H1 (cell line): ENCODE measurements at regions not wholly inside any gene's neighbourhood (a gene's known extent, or its start where the extent isn't known, plus 50 kb on each side); places are given as distances from the start of the nearest gene placed in this dataset.

ENCODE experiments used
- CTCF ChIA-PET: fragments of 300-600 bp; sonication (Branson Sonifier 250); formaldehyde crosslinking; loops from one replicate; lab custom pipeline; 2021; ENCODE audit not compliant: partially characterized antibody; lab: Charles Lee
- POLR2A ChIA-PET: fragments of 300-600 bp; sonication (Branson Sonifier 250); formaldehyde crosslinking; loops from one replicate; lab custom pipeline; 2021; ENCODE audit warnings: inconsistent platforms; ENCODE audit not compliant: partially characterized antibody; lab: Charles Lee
- DNase-seq, 2 experiments: peaks; one replicate each; pipeline versions ENCODE4 v3.0.0 to v3.0.0-alpha.2; 2010 to 2022; ENCODE audit warnings: low spot score in 2 of 2, low read depth in 1 of 2, mixed read lengths in 1 of 2
- FAIRE-seq: peaks from 2 replicates; lab custom pipeline; 2011; peaks lifted over from hg19 to GRCh38; lab: Jason Lieb, UNC
- H2AFZ ChIP-seq: 2 replicates; pipeline ENCODE4 v1.8.1; 2012; ENCODE audit warnings: low read length, inconsistent platforms
- H2AK5ac ChIP-seq: 2 replicates; pipeline ENCODE4 v1.6.1; 2013; ENCODE audit warnings: low read depth, low read length
- H2BK120ac ChIP-seq: replicated peaks from 2 replicates; pipeline ENCODE3; 2013; ENCODE audit warnings: low read depth, low read length, inconsistent platforms
- H2BK12ac ChIP-seq: 2 replicates; pipeline ENCODE4 v1.6.1; 2013; ENCODE audit warnings: low read depth, low read length
- H2BK15ac ChIP-seq: 2 replicates; pipeline ENCODE4 v1.6.1; 2013; ENCODE audit warnings: low read length
- H2BK20ac ChIP-seq: 2 replicates; pipeline ENCODE4 v1.6.1; 2013; ENCODE audit warnings: low read length
- H2BK5ac ChIP-seq: 2 replicates; pipeline ENCODE4 v1.6.1; 2013; ENCODE audit warnings: low read depth, low read length
- H3K14ac ChIP-seq: 2 replicates; pipeline ENCODE4 v1.6.1; 2013; ENCODE audit warnings: inconsistent platforms; ENCODE audit not compliant: insufficient read length
- H3K18ac ChIP-seq: 2 replicates; pipeline ENCODE4 v1.6.1; 2013; ENCODE audit warnings: low read length; ENCODE audit errors: extremely low read depth
- H3K23ac ChIP-seq: 2 replicates; pipeline ENCODE4 v1.6.1; 2013; ENCODE audit warnings: inconsistent platforms; ENCODE audit not compliant: insufficient read length
- H3K23me2 ChIP-seq: 2 replicates; pipeline ENCODE4 v1.6.1; 2013; ENCODE audit warnings: low read depth, low read length
- H3K27ac ChIP-seq: 2 replicates; pipeline ENCODE4 v1.6.1; 2011; ENCODE audit warnings: low read depth, low read length, inconsistent platforms
- H3K27me3 ChIP-seq, 4 experiments: replicated peaks in 1 of 4; 1 replicate in 1 of 4; 2 replicates in 3 of 4; pipeline versions ENCODE4 v1.6.1 to v1.8.1; 2011 to 2013; ENCODE audit warnings: low read length in 3 of 4, mild to moderate bottlenecking in 3 of 4, inconsistent platforms in 2 of 4, mixed read lengths in 2 of 4, moderate library complexity in 1 of 4; ENCODE audit not compliant: control insufficient read depth in 3 of 4, insufficient read depth in 3 of 4; ENCODE audit errors: extremely low read depth in 1 of 4
- H3K36me3 ChIP-seq, 4 experiments: 2 replicates each; pipeline versions ENCODE4 v1.6.1 to v1.8.1; 2011 to 2013; ENCODE audit warnings: mild to moderate bottlenecking in 4 of 4, low read length in 3 of 4, moderate library complexity in 2 of 4, control low read depth in 1 of 4, inconsistent platforms in 1 of 4; ENCODE audit not compliant: insufficient read depth in 4 of 4, control insufficient read depth in 2 of 4
- H3K4ac ChIP-seq: replicated peaks from 2 replicates; pipeline ENCODE3; 2013; ENCODE audit warnings: low read length, low read depth, mixed read lengths, inconsistent platforms; ENCODE audit not compliant: insufficient read length
- H3K4me1 ChIP-seq, 4 experiments: replicated peaks in 1 of 4; 1 replicate in 1 of 4; 2 replicates in 3 of 4; pipeline versions ENCODE4 v1.6.1 to v1.8.1; 2011 to 2013; ENCODE audit warnings: low read length in 3 of 4, inconsistent platforms in 2 of 4, mixed read lengths in 1 of 4; ENCODE audit not compliant: insufficient read depth in 4 of 4, control insufficient read depth in 3 of 4
- H3K4me2 ChIP-seq, 2 experiments: 2 replicates each; pipeline versions ENCODE4 v1.6.1 to v1.8.1; 2011 to 2013; ENCODE audit warnings: low read depth in 2 of 2, low read length in 2 of 2, control low read depth in 1 of 2, inconsistent platforms in 1 of 2, mild to moderate bottlenecking in 1 of 2; ENCODE audit not compliant: insufficient read depth in 1 of 2
- H3K4me3 ChIP-seq, 4 experiments: fragments of 200-600, 300-600 bp in 1 of 4; sonication (generic), shearing (Covaris generic), sonication (Bioruptor Twin) in 1 of 4; 2 replicates each; pipeline versions ENCODE4 v1.5.1 to v1.8.1; 2011 to 2016; ENCODE audit warnings: low read length in 4 of 4, low read depth in 3 of 4, control low read depth in 2 of 4, inconsistent platforms in 2 of 4, mild to moderate bottlenecking in 2 of 4, mixed read lengths in 1 of 4, moderate library complexity in 1 of 4; ENCODE audit not compliant: insufficient read depth in 2 of 4; ENCODE audit errors: extremely low read depth in 1 of 4
- H3K56ac ChIP-seq: replicated peaks from 2 replicates; pipeline ENCODE3; 2013; ENCODE audit warnings: low read depth, mild to moderate bottlenecking, mixed read lengths, low read length, inconsistent platforms; ENCODE audit not compliant: insufficient read length
- H3K79me1 ChIP-seq: 2 replicates; pipeline ENCODE4 v1.6.1; 2013; ENCODE audit warnings: low read depth, low read length, control low read depth
- H3K79me2 ChIP-seq, 2 experiments: 2 replicates each; pipeline versions ENCODE4 v1.6.1 to v1.8.1; 2012 to 2013; ENCODE audit warnings: low read length in 2 of 2, mild to moderate bottlenecking in 2 of 2, inconsistent platforms in 1 of 2; ENCODE audit not compliant: insufficient read depth in 2 of 2, control insufficient read depth in 1 of 2
- H3K9ac ChIP-seq, 4 experiments: replicated peaks in 1 of 4; 1 replicate in 1 of 4; 2 replicates in 3 of 4; pipeline versions ENCODE4 v1.6.1 to v1.8.1; 2011 to 2013; ENCODE audit warnings: low read depth in 3 of 4, low read length in 3 of 4, control low read depth in 2 of 4, mild to moderate bottlenecking in 2 of 4, moderate library complexity in 2 of 4, inconsistent platforms in 1 of 4; ENCODE audit errors: extremely low read depth in 1 of 4
- H3K9me3 ChIP-seq, 2 experiments: 2 replicates each; pipeline versions ENCODE4 v1.6.1 to v1.8.1; 2012 to 2013; ENCODE audit warnings: mild to moderate bottlenecking in 2 of 2, moderate library complexity in 2 of 2, control low read depth in 1 of 2, inconsistent platforms in 1 of 2, low read depth in 1 of 2, low read length in 1 of 2, mixed read lengths in 1 of 2; ENCODE audit not compliant: insufficient read depth in 2 of 2
- H4K20me1 ChIP-seq, 2 experiments: replicated peaks in 1 of 2; 2 replicates each; pipeline versions ENCODE3 to v1.8.1; 2011 to 2013; ENCODE audit warnings: inconsistent platforms in 2 of 2, low read length in 2 of 2, mild to moderate bottlenecking in 1 of 2; ENCODE audit not compliant: insufficient read depth in 2 of 2, control insufficient read depth in 1 of 2
- H4K5ac ChIP-seq: 2 replicates; pipeline ENCODE4 v1.6.1; 2013; ENCODE audit warnings: low read length, low read depth, mixed read lengths, inconsistent platforms; ENCODE audit not compliant: insufficient read length
- H4K8ac ChIP-seq: 2 replicates; pipeline ENCODE4 v1.8.0; 2013; ENCODE audit warnings: mild to moderate bottlenecking, moderate library complexity, low read length, inconsistent platforms; ENCODE audit not compliant: insufficient read depth; ENCODE audit errors: extremely low read depth
- H4K91ac ChIP-seq: replicated peaks from 2 replicates; pipeline ENCODE3; 2013; ENCODE audit warnings: low read length, mixed read lengths, inconsistent platforms; ENCODE audit not compliant: insufficient read length
- SIX5 ChIP-seq: IDR thresholded peaks from 2 replicates; pipeline ENCODE4 v1.6.1; 2011; ENCODE audit warnings: mild to moderate bottlenecking, low read depth, low read length
- WGBS, 2 experiments: shearing (Covaris generic) in 1 of 2; methylation state at CpG; one replicate each; pipeline versions ENCODE4 v1.1.6 to v1.1.7; 2013 to 2015; ENCODE audit warnings: low lambda C conversion rate in 2 of 2, mixed read lengths in 2 of 2, inconsistent platforms in 1 of 2, low coverage in 1 of 2, missing lambda C conversion rate in 1 of 2; ENCODE audit not compliant: insufficient replicate concordance in 2 of 2, insufficient coverage in 1 of 2, insufficient read length in 1 of 2; ENCODE audit errors: extremely low coverage in 1 of 2, missing lambda C conversion rate in 1 of 2; 5-methylcytosine and 5-hydroxymethylcytosine counted together

GRCh38 chr4:45778514-45778913, 345.3 kb downstream of the GABRG1 start:
- Histone ChIP-seq H2BK5ac (no peak overlapping the region), H3K4me1 (no peaks in the 10 kb centered on the region), H4K91ac (no peak overlapping the region), H3K4me3 (no peak overlapping the region), H4K20me1 (no peaks in the 10 kb centered on the region), H3K9me3 (no peaks in the 10 kb centered on the region), H2AK5ac (no peak overlapping the region), H2BK20ac (no peak overlapping the region), H3K14ac (no peak overlapping the region), H3K36me3 (no peaks in the 10 kb centered on the region), H2AFZ (no peak overlapping the region), H3K27ac (no peak overlapping the region), H3K56ac (no peak overlapping the region), H3K79me2 (no peaks in the 10 kb centered on the region), H3K9ac (no peak overlapping the region), H3K23me2 (no peaks in the 10 kb centered on the region), H4K5ac (no peak overlapping the region), H2BK15ac (no peak overlapping the region), H2BK12ac (no peak overlapping the region), H3K18ac (no peak overlapping the region), H3K4ac (no peak overlapping the region), H3K4me2 (no peak overlapping the region), H3K27me3 (no peaks in the 10 kb centered on the region), H4K8ac (no peak overlapping the region), H3K79me1 (no peaks in the 10 kb centered on the region), H3K23ac (no peak overlapping the region), H2BK120ac (no peak overlapping the region)
- 89% methylated on average over 1 of the region's 1 CpG; no CpG with 5 or more reads in 1 of the 2 experiments for WGBS, 2 experiments
- no peak for DNase-seq
- POLR2A ChIA-PET, result no interaction called here
- CTCF ChIA-PET, result no interaction called here
- FAIRE-seq, result no peak
- no peak for TF ChIP-seq SIX5
